Esophagus muscularis mucosa (tissue), 4 donors: ENCODE measurements at regions not wholly inside any gene's neighbourhood (a gene's known extent, or its start where the extent isn't known, plus 50 kb on each side); places are given as distances from the start of the nearest gene placed in this dataset.
"Not testable (repeated sequence)": the region's sequence is repeated elsewhere in the genome, so short reads cannot be mapped to it uniquely, and the experiment has no call there.

Experiments used
- DNase-seq: peaks from one replicate; pipeline ENCODE4 v3.0.0-alpha.2; 2017; ENCODE audit errors: extremely low spot score
- H3K27ac ChIP-seq, 4 donors: fragments of 200-600 bp; sonication (generic); replicated peaks in 1 of 4; 1 replicate in 3 of 4; 2 replicates in 1 of 4; pipeline ENCODE4 v1.5.1; 2016 to 2019; ENCODE audit warnings: mild to moderate bottlenecking in 1 of 4
- H3K27me3 ChIP-seq, 4 donors: fragments of 200-600 bp; sonication (generic); one replicate each; pipeline versions ENCODE4 v1.5.1 to v1.6.0; 2016 to 2019
- H3K36me3 ChIP-seq, 4 donors: fragments of 200-600 bp; sonication (generic); one replicate each; pipeline ENCODE4 v1.5.1; 2016 to 2019
- H3K4me1 ChIP-seq, 4 donors: fragments of 200-600 bp; sonication (generic); one replicate each; pipeline ENCODE4 v1.5.1; 2016 to 2019
- H3K4me3 ChIP-seq, 4 donors: fragments of 200-600 bp; sonication (generic); 1 replicate in 2 of 4; 2 replicates in 2 of 4; pipeline ENCODE4 v1.5.1; 2016 to 2019; ENCODE audit warnings: mild to moderate bottlenecking in 4 of 4, moderate library complexity in 1 of 4
- H3K9me3 ChIP-seq, 4 donors: fragments of 200-600 bp; sonication (generic); 1 replicate in 3 of 4; 2 replicates in 1 of 4; pipeline ENCODE4 v1.5.1; 2016 to 2019
- CTCF ChIP-seq, 3 experiments: fragments of 200-600 bp in 2 of 3; fragments of 450-650 bp in 1 of 3; sonication (generic) in 2 of 3; IDR thresholded peaks; one replicate each; pipeline ENCODE4 v1.5.1; 2017 to 2019; ENCODE audit warnings: antibody characterized with exemption in 3 of 3, mild to moderate bottlenecking in 2 of 3, moderate library complexity in 1 of 3
- EP300 ChIP-seq: sonication (generic); formaldehyde crosslinking; IDR thresholded peaks from one replicate; pipeline ENCODE4 v1.6.1; 2017; ENCODE audit warnings: antibody characterized with exemption
- POLR2A ChIP-seq: fragments of 450-650 bp; IDR thresholded peaks from one replicate; pipeline ENCODE4 v1.6.1; 2017; ENCODE audit warnings: antibody characterized with exemption, moderate library complexity, mild to moderate bottlenecking, low read depth
- POLR2AphosphoS5 ChIP-seq, 2 donors: sonication (generic); formaldehyde crosslinking; IDR thresholded peaks; one replicate each; pipeline ENCODE4 v1.6.1; 2017; ENCODE audit warnings: antibody characterized with exemption in 2 of 2
- WGBS: methylation state at CpG from one replicate; pipeline ENCODE4 v1.1.5; 2018; 5-methylcytosine and 5-hydroxymethylcytosine counted together
- intact Hi-C: fragments of 100-400 bp; cut with DNase I; formaldehyde crosslinking; loops from one replicate; pipeline ENCODE4 v1.15.1; 2023

- DNase-seq = no peak
- intact Hi-C loops = no loop called here
- Histone ChIP-seq H3K4me1 (peaks cover 21 to 31% (median 27%) of the 10 kb centered on the region in 4 donors), H3K4me3 (no peak overlapping the region), H3K27me3 (no peaks in the 10 kb centered on the region), H3K36me3 (no peaks in the 10 kb centered on the region), H3K9me3 (no peaks in the 10 kb centered on the region), H3K27ac (peak overlapping the region; percentile 22 to 67 (median 42))
- no peak for TF ChIP-seq EP300
- TF ChIP-seq POLR2A = no peak
- TF ChIP-seq POLR2AphosphoS5 (IDR thresholded peaks at IDR 0.05) = no peak
- no peak for TF ChIP-seq CTCF (IDR thresholded peaks at IDR 0.05)
These were observed 55.6 kb upstream of the MAP4K3 start for GRCh38 chr2:39492716-39493115.

- no peak for DNase-seq
- no peak overlapping the region for H3K4me3 ChIP-seq
- intact Hi-C loops = loop anchor here (5.0 kb wide), 1 partner anchor 58 kb away; the partner anchor contains the start of gene MAP4K3
- peak overlapping the region in 2 of 4 donors; percentile 12 to 39 for H3K27ac ChIP-seq
- peak in 1 of 2 donors; percentile 18 for TF ChIP-seq POLR2AphosphoS5 (IDR thresholded peaks at IDR 0.05)
- no peak for TF ChIP-seq EP300
- H3K9me3 ChIP-seq = no peaks in the 10 kb centered on the region
- H3K27me3 ChIP-seq = no peaks in the 10 kb centered on the region
- WGBS = 33% methylated on average over 6 of the region's 6 CpGs
- H3K36me3 ChIP-seq = no peaks in the 10 kb centered on the region
- peaks cover 33 to 41% (median 35%) of the 10 kb centered on the region in 4 donors for H3K4me1 ChIP-seq
These were observed 57.7 kb upstream of the MAP4K3 start for GRCh38 chr2:39494784-39495251.

- DNase-seq = no peak
- intact Hi-C loops = loop anchor here (5.0 kb wide), 1 partner anchor 60 kb away; the partner anchor contains the start of gene MAP4K3
- H3K9me3 ChIP-seq = no peaks in the 10 kb centered on the region
- no peak overlapping the region for H3K4me3 ChIP-seq
- H3K36me3 ChIP-seq = no peaks in the 10 kb centered on the region
- H3K27ac ChIP-seq = peak overlapping the region in 1 of 4 donors; percentile 10
- H3K27me3 ChIP-seq = no peaks in the 10 kb centered on the region
- WGBS = 83% methylated on average over 3 of the region's 3 CpGs
- TF ChIP-seq CTCF (IDR thresholded peaks at IDR 0.05) (no peak), POLR2AphosphoS5 (IDR thresholded peaks at IDR 0.05) (peak in 1 of 2 donors; percentile 41)
- H3K4me1 ChIP-seq = peaks cover 42 to 50% (median 45%) of the 10 kb centered on the region in 4 donors
These were observed 60.2 kb upstream of the MAP4K3 start for GRCh38 chr2:39497082-39497801.

GRCh38 chr2:39498176-39498575 is 61.1 kb upstream of the MAP4K3 start:
- not testable (repeated sequence) for H3K9me3 ChIP-seq, H3K36me3 ChIP-seq, H3K27me3 ChIP-seq, DNase-seq, H3K4me3 ChIP-seq, H3K27ac ChIP-seq
- 89% methylated on average over 5 of the region's 5 CpGs for WGBS
- intact Hi-C loops = loop anchor here (5.0 kb wide), 1 partner anchor 61 kb away; the partner anchor contains the start of gene MAP4K3
- peaks cover 34 to 41% (median 37%) of the 10 kb centered on the region in 4 donors for H3K4me1 ChIP-seq

- no peak overlapping the region for H3K27ac ChIP-seq
- H3K4me3 ChIP-seq = no peak overlapping the region
- H3K36me3 ChIP-seq = no peaks in the 10 kb centered on the region
- intact Hi-C loops = loop anchor here (5.0 kb wide), 1 partner anchor 61 kb away; the partner anchor contains the start of gene MAP4K3
- H3K27me3 ChIP-seq = no peaks in the 10 kb centered on the region
- no peak for TF ChIP-seq EP300
- TF ChIP-seq CTCF (IDR thresholded peaks at IDR 0.05) = no peak
- TF ChIP-seq POLR2A = no peak
- no peak for TF ChIP-seq POLR2AphosphoS5 (IDR thresholded peaks at IDR 0.05)
- DNase-seq = no peak
- no peaks in the 10 kb centered on the region for H3K9me3 ChIP-seq
- H3K4me1 ChIP-seq = peaks cover 30 to 42% (median 40%) of the 10 kb centered on the region in 4 donors
- 98% methylated on average over 4 of the region's 4 CpGs for WGBS
These were observed 61.7 kb upstream of the MAP4K3 start for GRCh38 chr2:39498786-39499185.
